Stimulated activated CD4-positive, alpha-beta T cell treated with anti-CD3 and anti-CD28 coated beads, Interleukin-1b, Interleukin-23, amount 100 ng/mL, for 1 hour (primary cell): ENCODE measurements at regions not wholly inside any gene's neighbourhood (a gene's known extent, or its start where the extent isn't known, plus 50 kb on each side); places are given as distances from the start of the nearest gene placed in this dataset.
"Not testable (repeated sequence)": the region's sequence is repeated elsewhere in the genome, so short reads cannot be mapped to it uniquely, and the experiment has no call there.

ENCODE experiments used
- DNase-seq, 2 donors: peaks; one replicate each; pipeline ENCODE4 v3.0.0-alpha.2; 2020; ENCODE audit warnings: low read depth in 2 of 2

DNA sequence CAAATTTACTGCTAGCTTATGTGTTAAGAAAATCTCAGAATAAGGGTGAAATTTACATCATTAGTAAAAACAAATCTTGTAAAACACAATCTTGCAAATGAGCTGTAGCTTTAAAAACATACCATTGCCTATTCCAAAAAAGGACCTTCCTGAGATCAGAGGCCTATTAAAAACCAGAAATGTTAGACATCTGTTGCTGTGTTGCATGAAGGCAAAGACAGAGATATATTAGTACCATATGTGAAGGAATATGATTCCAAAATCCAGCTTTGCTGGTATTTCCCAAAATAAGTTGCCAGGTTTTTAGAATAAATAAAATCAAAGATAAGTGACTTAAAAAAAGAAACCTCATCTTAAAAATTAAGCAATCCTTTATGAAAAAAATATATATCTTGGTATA is 504.1 kb upstream of the CDIN1 start:
- no peak for DNase-seq

GRCh38 chr15:36079021-36079420 is 500.4 kb upstream of the CDIN1 start:
- no peak for DNase-seq

GRCh38 chr15:36080759-36081158 is 498.7 kb upstream of the CDIN1 start:
- no peak for DNase-seq

- no peak for DNase-seq
These were observed 489.0 kb upstream of the CDIN1 start for GRCh38 chr15:36090286-36090946.

GRCh38 chr15:36106640-36107335 is 472.6 kb upstream of the CDIN1 start:
- DNase-seq, result no peak

DNA sequence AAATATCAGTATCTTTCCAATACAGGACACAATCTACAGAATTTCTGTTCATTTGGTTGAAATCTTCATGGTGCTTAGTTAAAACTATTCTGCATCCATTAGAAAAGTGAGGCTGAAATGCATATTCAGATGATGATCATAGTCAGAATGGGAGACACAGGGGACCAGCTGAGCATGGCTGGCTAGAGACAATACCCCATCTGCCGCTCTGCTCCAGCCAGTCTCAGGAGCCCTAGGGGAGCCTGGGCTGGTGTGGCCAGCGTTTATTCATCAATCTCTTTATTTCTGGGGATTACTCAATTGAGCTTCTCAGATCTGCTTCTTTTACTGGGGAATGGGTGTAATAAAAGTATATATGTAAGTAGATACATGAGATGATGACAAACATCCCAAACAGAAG is 470.9 kb upstream of the CDIN1 start:
- no peak for DNase-seq

- DNase-seq, result no peak
These were observed 469.3 kb upstream of the CDIN1 start for GRCh38 chr15:36109943-36110658.

- no peak for DNase-seq
These were observed 468.8 kb upstream of the CDIN1 start for GRCh38 chr15:36110659-36110993.

DNA sequence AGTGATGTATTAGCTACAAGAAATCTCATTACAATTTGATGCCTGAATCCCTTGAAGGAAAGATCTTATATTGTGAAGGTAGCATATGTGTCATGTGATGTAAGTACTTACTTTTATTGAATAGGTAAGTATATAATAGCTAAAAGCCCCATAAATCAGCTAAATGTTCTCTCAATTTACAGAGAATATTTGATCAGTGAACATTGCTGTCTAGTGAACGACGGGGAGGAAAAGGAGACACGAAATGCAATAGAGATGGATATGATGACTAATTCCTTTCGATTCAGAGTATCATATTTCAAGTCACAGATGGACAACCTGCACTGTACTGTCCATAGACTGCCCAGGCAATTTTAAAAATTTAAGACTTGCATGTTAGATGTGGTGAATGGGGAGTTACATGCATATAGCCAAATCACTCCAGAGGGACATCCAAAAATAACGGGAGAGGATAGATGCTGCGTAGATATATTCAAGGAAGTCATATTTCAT is 462.1 kb upstream of the CDIN1 start:
- DNase-seq, result no peak

- no peak for DNase-seq
These were observed 453.2 kb upstream of the CDIN1 start for GRCh38 chr15:36126194-36126593.

- no peak for DNase-seq
These were observed 448.6 kb upstream of the CDIN1 start for GRCh38 chr15:36130641-36131310.

GRCh38 chr15:36133742-36134141 is 445.7 kb upstream of the CDIN1 start:
- no peak for DNase-seq

- no peak for DNase-seq
These were observed 443.4 kb upstream of the CDIN1 start for GRCh38 chr15:36136049-36136448.

DNA sequence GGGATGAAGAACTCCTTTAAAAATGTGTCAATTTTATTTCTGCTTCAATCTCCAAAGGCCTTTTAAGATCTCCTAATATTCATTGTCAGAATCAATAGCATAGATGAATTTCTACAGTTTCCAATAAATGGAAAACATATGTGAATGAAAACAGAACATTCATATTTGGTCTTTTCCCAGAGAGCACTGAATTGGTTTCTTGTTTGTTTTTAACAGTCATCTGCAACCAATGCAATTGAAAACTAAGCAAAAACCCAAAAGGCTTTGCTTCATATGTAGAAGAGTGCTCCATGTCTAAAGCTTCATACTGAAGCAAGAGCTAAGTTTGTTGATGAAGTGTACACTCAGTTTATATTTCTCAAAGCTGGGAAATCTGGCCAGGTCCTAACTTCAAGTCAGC is 426.5 kb upstream of the CDIN1 start:
- DNase-seq, result no peak

GRCh38 chr15:36156879-36157427 is 422.5 kb upstream of the CDIN1 start:
- no peak for DNase-seq

DNA sequence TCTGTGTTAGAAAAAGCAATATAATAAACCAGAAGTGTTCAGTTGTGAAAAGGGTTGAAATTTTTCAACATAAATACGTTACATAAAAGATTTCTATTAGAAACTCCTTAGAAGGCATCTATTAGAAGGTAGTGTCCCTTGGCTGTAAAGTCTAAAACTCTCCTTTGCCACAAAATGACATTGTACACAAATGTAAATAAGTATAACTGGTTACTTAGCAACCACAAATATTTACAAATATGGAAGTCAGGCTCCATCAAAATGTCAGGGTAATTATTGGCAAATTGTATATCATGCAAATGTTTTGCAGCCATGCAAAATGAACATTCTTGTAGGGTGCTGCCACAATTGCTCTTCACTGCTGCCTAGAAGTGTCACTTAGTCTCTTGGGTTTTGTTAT is 419.1 kb upstream of the CDIN1 start:
- DNase-seq, result no peak

DNA sequence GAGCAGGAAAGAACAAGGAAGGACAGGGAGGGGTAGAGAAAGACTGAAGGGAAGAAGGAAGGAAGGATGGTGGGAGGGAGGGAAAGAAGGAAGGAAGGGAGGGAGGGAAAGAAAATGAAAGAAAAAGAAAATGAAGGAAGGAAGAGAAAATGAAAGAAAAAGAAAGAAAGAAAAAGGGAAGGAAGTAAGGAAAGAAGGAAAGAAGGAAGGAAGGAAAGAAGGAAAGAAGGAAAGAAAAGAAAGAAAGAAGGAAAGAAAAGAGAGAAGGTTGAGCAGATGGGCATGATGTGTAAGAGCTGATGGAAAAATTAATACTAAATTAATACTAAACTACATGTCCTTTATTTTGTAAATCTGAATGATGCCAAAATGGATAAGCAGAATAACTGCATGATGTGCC is 418.3 kb upstream of the CDIN1 start:
- no peak for DNase-seq

GRCh38 chr15:36161771-36162212 is 417.6 kb upstream of the CDIN1 start:
- no peak for DNase-seq

GRCh38 chr15:36163983-36164382 is 415.4 kb upstream of the CDIN1 start:
- not testable (repeated sequence) for DNase-seq

DNA sequence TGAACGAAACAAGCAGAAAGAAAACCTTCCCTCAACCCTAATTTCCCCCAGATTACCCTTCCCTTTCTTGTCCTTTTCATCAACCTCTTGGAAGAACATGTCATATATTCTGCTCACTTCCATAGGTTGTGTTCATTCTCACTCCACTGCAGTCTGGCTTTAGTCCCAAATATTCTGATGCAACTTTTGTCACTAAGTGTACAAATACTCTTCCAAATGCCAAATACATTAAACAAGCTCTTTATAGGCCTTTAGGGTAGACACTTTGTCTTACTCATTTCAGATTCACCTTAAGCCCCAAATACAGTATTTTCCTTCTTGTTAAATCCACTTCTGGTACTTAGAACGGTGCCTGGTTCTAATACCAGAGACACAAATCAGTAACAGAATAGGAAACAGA is 406.5 kb upstream of the CDIN1 start:
- no peak for DNase-seq

- no peak for DNase-seq
These were observed 404.2 kb upstream of the CDIN1 start for GRCh38 chr15:36175186-36175740.
